ENCODE measurements at regions not wholly inside any gene's neighbourhood (a gene's known extent, or its start where the extent isn't known, plus 50 kb on each side); places are given as distances from the start of the nearest gene placed in this dataset.
A peak's percentile ranks its signal among the peaks of the same experiment; 100 is the strongest.
"Not testable (repeated sequence)": the region's sequence is repeated elsewhere in the genome, so short reads cannot be mapped to it uniquely, and the experiment has no call there.

GRCh38 chr15:24269166-24269571 is 406.4 kb upstream of the NPAP1 start:
- 0 out of 2 replicates have a peak, but pooled peaks have one; percentile 17 for TF ChIP-seq CTCF (conservative IDR thresholded peaks at IDR 0.05)
- no peak for TF ChIP-seq ZFX (IDR thresholded peaks at IDR 0.05)
- peak overlapping the region; percentile 62 for H3K27ac ChIP-seq

GRCh38 chr15:24269923-24270322 is 405.7 kb upstream of the NPAP1 start:
- no peak for TF ChIP-seq CTCF (conservative IDR thresholded peaks at IDR 0.05)
- peak overlapping the region; percentile 62 for H3K27ac ChIP-seq

- not testable (repeated sequence) for H3K27ac ChIP-seq
Measured at GRCh38 chr15:24271496-24272244, 403.9 kb upstream of the NPAP1 start.

GRCh38 chr15:24292837-24293236 is 382.7 kb upstream of the NPAP1 start:
- no peak overlapping the region for H3K27ac ChIP-seq
- TF ChIP-seq CTCF (conservative IDR thresholded peaks at IDR 0.05) (no peak), ZFX (IDR thresholded peaks at IDR 0.05) (no peak)

- H3K27ac ChIP-seq: not testable (repeated sequence)
Measured at GRCh38 chr15:24300804-24301368, 374.7 kb upstream of the NPAP1 start.

- H3K27ac ChIP-seq: not testable (repeated sequence)
Measured at GRCh38 chr15:24301999-24302398, 373.6 kb upstream of the NPAP1 start.

GRCh38 chr15:24304747-24305146 is 370.8 kb upstream of the NPAP1 start:
- not testable (repeated sequence) for H3K27ac ChIP-seq

GRCh38 chr15:24305643-24306042 is 369.9 kb upstream of the NPAP1 start:
- not testable (repeated sequence) for H3K27ac ChIP-seq

GRCh38 chr15:24309700-24310099 is 365.9 kb upstream of the NPAP1 start:
- H3K27ac ChIP-seq: not testable (repeated sequence)

- not testable (repeated sequence) for H3K27ac ChIP-seq
Measured at GRCh38 chr15:24311692-24312091, 363.9 kb upstream of the NPAP1 start.

GRCh38 chr15:24316326-24316725 is 359.2 kb upstream of the NPAP1 start:
- H3K27ac ChIP-seq: not testable (repeated sequence)

- TF ChIP-seq ZFX (IDR thresholded peaks at IDR 0.05): no peak
- no peak for TF ChIP-seq CTCF (conservative IDR thresholded peaks at IDR 0.05)
- H3K27ac ChIP-seq: no peak overlapping the region
Measured at GRCh38 chr15:24318981-24319380, 356.6 kb upstream of the NPAP1 start.

- not testable (repeated sequence) for H3K27ac ChIP-seq
Measured at GRCh38 chr15:24324096-24324495, 351.5 kb upstream of the NPAP1 start.

- H3K27ac ChIP-seq: not testable (repeated sequence)
Measured at GRCh38 chr15:24326513-24326912, 349.1 kb upstream of the NPAP1 start.

GRCh38 chr15:24331964-24332363 is 343.6 kb upstream of the NPAP1 start:
- H3K27ac ChIP-seq: not testable (repeated sequence)

- not testable (repeated sequence) for H3K27ac ChIP-seq
Measured at GRCh38 chr15:24341876-24342275, 333.7 kb upstream of the NPAP1 start.

GRCh38 chr15:24352777-24353176 is 322.8 kb upstream of the NPAP1 start:
- H3K27ac ChIP-seq: not testable (repeated sequence)
